ENCODE measurements at regions not wholly inside any gene's neighbourhood (a gene's known extent, or its start where the extent isn't known, plus 50 kb on each side); places are given as distances from the start of the nearest gene placed in this dataset.
"Not testable (repeated sequence)": the region's sequence is repeated elsewhere in the genome, so short reads cannot be mapped to it uniquely, and the experiment has no call there.

DNA sequence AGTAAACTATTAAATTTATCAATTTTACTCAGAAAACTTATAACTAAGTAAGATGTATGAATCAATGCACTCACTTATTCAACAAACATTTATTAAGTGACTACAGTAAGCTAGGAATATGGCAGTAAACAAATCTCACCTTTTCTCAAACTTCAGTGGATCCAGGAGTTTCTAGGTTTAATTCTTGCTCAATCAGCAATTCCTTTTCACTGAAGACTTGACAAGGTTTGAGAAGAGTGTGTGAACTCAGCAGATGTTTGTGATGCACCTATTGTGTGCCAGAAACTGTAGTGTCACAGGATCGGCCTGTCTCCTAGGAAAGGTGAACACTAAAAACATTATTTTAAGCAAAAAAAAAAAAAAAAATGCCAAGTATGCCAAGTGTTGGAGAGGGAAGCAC, 167.8 kb downstream of the ALG10 start:
- DNase-seq (ENCODE audit: low read depth, low spot score) = no peak

DNA sequence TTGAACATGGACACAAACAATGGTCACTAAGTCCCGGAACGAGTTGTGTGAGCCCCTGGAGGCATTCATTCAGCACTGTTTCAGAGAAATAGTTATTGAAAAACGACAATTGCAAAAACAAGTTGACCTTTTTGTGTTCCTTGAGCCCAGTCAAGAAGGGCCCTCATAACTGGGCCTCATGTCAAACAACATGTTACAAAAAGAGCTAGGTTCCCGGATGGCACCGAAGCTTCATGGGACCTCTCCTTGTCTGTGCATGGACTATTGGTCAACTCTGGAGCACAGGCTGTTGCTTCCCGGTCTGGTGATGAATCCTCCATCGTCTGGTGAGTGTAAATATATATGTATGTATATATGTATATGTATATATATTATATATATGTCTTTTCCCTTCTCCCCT, 176.6 kb downstream of the ALG10 start:
- no peak for DNase-seq (ENCODE audit: low read depth, low spot score)

DNA sequence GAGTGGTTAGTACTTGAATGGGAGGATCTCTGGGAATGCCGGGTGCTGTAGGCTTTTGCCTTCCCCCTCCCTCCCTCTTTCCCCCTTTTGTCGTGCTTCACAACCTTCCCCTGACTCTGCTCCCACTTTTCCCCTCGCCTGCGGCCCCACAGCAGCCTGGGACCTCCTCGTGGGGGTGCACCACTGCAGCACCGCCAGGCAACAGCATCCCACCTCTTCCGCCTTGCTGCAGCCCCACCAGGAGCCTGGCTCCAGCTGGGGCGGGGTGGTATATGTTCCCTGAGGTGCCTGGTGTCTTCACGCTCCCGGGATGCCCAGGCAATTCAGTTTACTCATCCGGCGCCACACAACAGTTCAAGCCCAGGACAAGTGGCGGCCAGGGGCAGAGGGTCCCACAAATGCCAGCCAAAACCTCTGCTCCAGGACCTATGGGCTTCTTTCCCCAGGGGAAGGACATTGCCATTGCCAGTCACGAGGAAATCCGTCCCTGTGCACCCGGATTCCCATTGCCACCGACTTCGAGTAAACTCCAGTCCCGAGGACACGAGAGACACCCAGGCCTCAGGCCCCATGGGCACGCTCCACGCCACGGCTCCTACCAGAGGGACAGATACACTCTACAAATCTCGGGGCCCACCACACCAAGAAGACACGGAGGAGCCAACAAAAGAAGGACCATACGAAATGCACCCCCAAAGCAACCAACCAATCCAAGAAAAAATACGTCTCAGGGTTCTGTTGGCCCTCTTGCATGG, 181.7 kb downstream of the ALG10 start:
- no peak for DNase-seq (ENCODE audit: low read depth, low spot score)

DNA sequence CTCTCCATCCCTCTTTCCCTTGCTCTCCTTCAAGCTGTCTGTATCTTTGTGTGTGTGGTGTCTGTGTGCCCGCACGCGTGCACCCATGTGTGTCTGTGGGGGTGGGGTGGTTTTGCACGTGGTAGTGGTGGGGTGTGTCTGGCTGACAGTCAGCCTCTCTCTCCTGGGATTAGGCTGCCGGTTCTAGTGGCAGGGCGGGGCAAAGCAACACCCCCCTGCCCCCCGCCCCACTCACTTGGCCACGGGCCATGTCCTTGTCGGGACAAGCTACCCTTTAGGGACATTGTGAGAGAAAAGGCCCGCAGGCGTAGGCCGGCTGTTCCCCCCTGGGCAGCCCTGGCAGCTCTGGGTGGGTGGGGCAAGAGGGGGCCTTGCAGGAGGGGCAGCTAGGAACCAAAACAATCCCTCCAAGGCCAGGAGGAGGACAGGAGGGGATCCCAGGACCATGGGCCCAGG, 182.6 kb downstream of the ALG10 start:
- DNase-seq (ENCODE audit: low read depth, low spot score) = no peak

DNA sequence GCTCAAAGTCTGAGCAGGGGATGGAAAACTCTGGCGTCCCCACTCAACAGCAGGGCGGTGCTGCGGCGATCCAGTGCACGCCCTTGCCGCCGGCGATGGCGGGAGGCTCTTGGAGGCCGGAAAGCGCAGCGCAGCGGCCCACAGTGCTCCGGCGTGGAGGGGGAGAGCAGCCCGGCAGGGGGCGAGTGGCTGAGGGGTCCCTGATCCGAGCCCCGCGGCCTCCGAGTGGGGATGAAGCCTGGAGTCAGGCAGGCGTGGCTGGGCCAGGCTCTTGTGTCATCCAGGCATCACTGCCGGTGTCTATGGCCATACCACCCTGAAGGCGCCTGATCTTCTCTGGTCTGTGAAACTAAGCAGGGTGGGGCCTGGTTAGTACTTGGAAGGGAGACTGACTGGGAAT, 183.1 kb downstream of the ALG10 start:
- DNase-seq (ENCODE audit: low read depth, low spot score) = no peak

DNA sequence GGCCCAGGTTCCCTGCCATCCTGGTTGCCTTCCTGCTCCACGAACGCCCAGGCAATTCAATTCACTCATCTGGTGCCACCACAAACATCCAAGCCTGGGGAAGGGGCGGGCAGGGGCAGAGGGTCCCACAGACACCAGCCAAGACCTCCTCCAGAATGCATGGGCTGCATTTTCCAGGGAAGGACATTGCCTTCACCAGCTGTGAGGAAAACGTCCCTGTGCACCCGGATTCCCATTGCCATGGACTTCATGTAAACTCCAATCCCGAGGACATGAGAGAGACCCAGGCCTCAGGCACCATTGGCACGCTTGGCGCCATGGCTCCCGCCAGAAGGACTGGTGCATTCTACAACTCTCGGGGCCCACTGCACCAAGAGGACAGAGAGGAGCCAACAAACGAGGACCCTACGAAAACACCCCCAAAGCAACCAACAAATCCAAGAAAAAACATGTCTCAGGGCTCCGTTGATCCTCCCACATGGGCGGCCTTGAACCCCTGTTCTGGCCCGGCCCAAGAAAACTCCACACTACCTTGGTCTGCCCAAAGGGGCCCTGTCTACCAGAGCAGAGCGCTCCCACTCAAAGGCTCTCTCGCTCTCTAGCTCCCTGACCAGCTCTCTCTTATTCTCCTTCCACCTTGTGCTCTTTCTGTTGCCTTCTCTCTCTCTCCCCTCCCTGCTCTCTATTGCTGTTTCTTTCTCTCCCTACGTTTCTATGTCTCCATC, 183.9 kb downstream of the ALG10 start:
- DNase-seq (ENCODE audit: low read depth, low spot score) = no peak

DNA sequence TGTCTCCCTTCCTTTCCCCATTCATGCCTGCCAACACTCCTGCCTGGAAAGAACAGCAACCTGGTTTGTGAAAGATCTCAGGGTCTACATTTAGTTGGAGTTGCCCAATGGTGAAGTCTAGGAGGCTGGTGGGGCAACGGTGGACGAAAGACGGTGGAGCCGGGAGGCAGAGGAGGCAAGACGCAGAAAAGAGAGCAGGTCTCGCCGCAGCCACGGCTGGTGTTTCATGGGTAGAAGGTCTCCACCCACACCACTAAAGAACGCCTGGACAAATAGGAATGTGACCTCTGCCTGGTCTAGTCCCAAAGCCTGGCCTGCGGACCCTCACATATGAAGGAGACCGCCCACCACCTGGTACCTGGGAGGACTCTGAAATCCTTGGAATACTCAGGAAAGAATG, 185.6 kb downstream of the ALG10 start:
- no peak for DNase-seq (ENCODE audit: low read depth, low spot score)

DNA sequence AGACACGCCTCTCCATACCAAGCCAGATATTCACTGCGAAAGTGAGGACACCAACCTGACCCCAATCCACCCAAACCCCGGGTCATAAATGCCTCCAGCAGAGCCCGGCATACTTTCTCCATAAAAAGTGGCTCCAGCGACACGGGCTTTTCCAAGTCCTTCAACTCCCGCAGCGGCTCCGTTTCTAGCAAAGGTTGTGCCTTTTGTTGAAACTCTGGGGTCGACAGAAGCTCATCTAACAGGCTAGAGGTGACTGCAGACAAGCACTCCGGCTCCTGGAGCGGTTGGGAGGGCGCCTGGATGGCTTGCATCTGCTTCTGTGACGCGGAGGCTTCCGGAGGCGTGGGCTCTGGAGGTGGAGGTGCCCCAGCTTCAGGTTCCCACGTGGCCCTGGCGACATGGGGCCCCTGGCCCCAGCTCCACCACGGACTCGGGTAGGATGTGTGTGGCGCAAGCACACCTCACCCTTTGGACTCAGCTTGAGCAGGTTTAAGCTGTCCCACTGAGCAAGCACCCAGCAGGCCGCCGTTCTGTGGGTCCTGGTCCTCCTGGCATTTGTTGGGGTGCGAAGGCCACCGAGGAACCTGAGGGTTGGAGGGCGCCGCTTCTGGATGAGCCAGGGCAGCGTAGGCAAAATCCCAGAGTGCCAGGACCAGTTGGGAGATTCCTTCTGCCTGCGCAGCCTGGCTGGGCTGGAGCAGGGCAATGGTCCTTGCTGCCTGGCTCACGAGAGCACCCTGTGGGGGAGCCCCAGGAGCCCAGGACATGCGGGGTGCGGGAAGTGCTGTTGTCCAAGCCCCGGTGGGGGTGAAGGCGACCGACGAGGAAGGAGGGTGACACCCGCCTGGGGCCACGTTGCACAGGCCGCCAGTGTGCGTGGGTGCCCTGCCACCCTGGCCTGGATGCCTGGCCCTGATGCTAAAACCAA, 186.3 kb downstream of the ALG10 start:
- no peak for DNase-seq (ENCODE audit: low read depth, low spot score)

DNA sequence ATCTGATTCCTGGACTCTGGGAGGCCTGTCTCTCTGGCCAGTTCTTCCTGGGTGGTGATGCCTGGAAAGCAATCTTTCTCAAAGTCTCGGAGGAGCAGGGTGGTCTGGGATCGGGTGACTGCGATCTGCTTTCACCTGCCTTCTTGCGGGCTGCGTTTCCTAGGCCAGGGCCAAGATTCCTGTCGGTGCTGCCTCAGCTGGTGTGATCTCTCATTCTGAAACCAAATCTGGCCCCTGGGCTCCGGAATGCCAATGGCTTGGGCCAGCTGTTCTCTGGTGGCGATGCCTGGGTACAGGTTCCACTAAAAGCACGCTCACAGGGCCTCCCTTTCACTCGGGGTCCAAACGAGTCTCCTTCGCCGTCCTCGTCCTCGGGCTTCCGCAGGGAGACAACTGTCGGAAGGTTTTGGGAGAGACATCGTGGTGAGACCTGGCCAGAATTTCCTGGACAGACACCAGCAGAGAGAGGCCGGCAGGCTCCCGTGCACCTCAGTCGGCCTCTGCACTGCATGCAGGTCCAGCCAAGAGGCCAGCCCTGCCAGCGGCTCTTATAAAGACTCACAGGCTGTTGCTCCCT, 187.1 kb downstream of the ALG10 start:
- DNase-seq (ENCODE audit: low read depth, low spot score) = no peak

DNA sequence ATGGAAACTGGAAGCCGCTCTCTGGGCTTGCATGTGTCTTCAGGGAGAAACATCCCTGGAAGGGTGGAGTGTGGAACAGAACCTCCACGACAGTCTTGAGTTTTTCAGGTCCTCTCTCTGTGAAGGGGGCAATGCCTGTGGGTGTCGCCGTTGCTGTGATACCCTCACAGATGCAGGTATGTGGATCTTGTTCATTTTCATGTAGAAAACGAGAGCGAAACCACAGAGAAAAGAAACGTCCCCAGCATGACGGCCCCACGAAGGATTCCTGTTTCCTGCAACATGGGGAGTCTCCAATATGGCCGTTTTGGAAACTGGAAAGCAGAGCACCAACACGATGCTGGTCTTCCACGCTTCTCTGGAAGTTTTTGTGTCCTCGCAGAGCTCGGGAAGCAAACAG, 187.9 kb downstream of the ALG10 start:
- no peak for DNase-seq (ENCODE audit: low read depth, low spot score)

DNA sequence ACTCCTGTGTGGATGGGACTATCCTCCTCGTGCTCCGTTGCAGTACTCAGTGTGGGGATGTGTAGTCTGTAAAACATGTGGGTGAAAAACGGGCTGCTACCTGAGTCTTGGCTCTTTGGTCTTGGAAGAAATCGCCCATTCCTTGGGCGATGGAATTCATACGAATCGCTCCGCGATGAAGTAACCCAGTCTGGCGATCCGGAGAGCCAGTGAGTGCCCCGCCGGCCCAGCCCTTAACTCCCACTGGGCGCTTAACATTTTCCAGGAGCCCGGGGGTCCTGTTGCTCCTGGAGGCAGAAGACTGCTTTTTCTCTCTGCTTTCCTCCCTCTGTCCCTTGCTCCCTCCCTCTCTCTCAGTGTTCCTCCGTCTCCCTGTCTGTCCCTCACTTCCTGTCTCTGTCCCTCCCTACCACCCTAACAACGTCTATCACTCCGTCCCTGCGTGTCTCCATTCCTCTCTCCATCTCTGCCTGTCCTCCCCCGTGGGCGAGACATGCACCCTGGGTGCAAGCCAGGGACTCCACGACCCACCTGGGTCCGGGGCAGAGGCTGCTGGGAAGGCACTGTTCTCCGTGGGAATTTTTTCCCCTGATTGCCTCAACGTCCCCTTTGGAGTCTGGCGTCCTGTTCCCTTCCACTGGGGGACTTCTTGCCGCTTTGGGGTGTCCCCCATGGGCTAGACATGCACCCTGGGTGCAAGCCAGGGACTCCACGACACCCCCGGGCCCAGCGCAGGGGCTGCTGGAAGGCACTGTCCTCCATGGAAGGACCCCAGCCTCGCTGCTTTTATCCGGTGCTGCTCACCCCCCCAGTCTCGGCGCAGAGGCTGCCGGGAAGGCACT, 188.6 kb downstream of the ALG10 start:
- DNase-seq (ENCODE audit: low read depth, low spot score) = no peak

DNA sequence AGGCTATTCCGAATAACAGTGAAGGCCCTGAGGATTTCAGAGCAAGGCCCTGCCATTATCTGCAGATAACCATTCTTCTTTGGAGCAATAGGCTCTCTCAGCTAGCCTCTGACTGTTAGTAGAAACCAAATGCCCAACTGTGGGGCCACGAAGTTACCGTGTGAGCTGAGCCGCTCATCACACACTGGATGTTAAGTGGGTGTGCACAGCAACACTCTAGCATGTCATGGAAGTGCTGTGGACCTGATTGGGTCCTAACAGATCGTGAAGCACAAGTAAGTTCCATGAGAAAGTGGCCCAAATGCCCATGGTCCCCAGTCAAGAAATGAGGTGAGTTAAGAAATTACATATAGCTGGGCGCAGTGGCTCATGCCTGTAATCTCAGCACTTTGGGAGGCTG, 190.4 kb downstream of the ALG10 start:
- no peak for DNase-seq (ENCODE audit: low read depth, low spot score)

DNA sequence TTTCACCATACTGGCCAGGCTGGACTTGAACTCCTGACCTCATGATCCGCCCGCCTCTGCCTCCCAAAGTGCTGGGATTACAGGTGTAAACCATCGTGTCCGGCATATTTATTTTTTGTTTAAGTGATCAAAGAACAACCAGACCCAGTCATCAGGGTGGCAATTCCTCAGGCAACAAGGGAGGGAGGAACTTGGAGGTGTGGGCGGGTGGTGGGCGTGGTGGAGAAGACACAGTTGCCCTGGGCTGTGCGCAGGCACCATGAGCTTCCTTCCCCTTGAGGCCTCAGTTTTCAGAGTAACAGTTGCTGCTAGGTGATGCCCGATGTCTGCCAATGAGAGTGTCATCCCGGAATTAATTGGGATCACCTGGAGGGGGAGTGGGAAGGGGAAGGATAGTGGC, 191.7 kb downstream of the ALG10 start:
- DNase-seq (ENCODE audit: low read depth, low spot score) = no peak

DNA sequence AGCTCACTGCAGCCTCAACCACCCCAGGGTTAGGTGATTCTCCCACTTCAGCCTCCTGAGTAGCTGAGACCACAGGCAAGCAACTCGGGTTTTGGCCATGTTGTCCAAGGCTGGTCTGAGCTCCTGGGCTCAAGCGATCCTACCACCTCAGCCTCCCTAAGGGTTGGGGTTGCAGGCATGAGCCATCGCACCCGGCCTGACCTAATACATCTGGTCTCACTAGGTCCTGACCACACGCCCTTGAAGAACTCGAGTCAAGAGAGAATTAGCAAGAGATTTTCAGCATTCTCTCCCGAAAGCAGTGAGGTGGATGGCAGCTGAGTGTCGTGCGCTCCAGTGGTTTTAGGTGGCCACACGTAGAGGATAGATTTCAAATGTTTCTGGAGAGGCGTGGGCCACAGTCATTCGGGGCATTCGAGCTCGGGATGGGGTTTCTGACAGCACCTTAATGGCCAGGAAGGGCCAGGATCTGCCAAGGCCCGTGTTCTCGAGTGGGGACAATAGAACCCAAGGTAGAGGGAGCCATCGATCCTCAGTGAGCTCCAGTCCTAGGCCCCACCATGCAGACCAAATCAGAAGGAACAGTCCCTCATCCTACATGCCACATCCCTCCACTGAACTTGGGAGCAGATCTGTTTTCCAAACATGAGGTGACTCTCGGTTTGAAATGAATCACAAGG, 193.1 kb downstream of the ALG10 start:
- DNase-seq (ENCODE audit: low read depth, low spot score) = no peak

DNA sequence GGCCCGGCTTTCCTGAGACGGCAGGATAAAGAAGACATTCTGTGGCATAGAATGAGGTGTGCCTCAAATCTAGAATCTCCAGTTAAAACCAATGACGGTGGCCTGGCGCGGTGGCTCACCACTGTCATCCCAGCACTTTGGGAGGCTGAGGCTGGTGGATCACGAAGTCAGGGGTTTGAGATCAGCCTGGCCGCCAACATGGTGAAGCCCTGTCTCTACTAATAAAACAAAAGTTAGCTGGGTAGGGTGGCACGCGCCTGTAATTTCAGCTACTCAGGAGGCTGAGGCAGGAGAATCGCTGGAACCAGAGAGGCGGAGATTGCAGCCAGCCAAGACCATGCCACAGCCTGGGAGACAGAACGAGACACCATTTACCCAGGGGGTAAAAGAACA, 193.6 kb downstream of the ALG10 start:
- no peak for DNase-seq (ENCODE audit: low read depth, low spot score)

DNA sequence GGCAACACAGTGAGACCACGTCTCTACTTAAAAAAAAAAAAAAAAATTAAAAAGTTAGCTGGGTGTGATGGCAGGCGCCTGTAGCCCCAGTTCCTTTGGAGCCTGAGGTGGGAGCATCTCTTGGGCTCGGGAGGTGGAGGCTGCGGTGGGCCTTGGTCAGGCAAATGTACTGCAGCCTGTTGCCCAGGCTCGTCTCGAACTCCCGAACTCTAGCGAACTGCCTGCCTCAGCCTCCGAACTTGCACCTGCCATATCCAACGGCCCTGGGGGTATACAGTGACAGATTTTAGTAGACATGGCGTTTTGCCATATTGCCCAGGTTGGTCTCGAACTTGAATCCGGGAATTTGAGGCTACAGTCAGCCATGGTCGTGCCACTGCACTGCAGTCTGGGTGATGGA, 195.4 kb downstream of the ALG10 start:
- no peak for DNase-seq (ENCODE audit: low read depth, low spot score)

DNA sequence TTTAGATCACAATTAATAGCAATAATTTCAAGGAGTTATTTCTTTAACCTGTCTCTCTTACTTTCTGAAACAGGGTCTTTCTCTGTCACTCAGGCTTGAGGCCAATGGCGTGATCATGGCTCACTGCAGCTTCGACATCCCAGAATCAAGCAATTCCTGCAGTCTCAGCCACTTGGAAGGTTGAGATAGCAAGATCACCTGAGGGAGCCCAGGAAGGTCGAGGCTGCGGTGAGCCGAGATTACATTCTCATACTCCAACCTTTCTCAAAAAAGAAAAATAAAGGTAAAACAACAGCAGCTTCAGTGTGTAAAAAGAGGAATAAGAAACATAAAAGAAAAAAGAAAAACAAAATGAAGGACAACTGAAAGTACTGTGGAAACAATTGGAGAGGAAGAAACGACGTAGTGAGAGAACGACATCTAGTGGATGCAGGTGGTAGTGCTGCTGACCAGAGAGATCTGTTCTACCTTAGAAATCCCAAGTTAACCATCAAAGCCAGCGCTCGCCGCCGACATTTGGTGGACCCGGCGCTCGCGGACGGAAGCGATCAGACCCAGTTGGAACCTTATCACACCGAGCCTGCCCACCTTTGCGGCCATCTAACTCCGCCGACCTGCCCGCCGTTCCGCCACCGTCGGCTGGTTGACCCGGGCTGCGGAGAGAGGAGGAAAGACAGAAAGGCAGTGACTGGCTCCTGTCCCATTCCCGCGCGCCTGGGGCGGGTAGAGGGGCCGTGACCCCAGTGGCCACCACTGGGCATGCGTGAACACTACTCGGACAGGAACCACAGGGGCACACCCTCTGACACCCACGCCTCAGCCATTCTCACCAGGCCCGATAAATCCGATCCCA, 196.1 kb downstream of the ALG10 start:
- DNase-seq (ENCODE audit: low read depth, low spot score) = peak; percentile 19

DNA sequence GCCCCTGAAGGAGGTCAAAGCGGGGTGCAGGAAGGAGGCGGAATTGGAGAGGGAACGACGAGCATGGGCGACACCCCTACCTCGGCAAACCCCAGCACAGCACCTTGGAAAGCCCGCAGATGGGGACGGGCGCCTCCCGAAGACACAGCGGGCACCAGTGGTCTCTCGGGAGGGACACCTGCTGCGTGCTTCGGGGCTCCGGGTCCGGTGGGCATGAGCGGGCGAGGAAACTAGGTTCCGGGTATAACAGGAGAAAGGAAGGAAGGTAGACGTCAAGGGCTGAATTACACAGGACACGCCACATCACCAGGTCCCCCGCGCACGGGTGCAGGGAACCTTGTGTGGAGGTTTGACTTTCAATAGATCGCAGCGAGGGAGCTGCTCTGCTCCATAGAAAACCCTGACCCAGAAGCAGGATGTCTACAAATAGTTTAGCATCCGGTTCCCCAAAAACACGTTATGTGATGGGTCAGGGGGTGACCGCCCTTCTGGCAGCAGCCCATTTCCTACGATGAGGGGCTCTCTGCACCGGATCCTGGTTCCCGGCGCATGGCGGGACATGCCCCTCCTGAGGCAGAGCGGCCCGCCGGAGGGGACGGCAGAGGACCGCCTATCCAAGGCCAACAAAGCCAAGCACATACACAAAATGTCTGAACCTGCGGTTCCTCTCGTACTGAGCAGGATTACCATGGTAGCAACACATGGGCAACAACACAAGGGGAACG, 196.9 kb downstream of the ALG10 start:
- DNase-seq (ENCODE audit: low read depth, low spot score) = no peak

DNA sequence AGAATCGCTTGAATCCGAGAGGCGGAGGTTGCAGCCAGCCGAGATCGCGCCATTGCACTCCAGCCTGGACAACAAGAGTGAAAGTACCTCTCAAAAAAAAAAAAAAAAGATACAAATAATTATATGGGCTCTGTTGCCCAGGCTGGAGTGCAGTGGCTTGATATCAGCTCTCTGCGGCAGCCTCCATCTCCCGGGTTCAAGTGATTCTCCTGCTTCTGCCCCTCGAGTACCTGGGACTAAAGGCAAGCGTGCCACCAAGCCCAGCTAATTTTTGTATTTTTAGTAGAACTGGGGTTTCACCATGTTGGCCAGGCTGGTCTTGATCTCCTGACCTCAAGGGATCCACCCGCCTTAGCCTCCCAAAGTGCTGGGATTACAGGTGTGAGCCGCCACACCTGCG, 197.8 kb downstream of the ALG10 start:
- not testable (repeated sequence) for DNase-seq (ENCODE audit: low read depth, low spot score)

Data from pulmonary artery endothelial cell (primary cell).